Peyer's patch (tissue), 4 donors: ENCODE measurements at regions not wholly inside any gene's neighbourhood (a gene's known extent, or its start where the extent isn't known, plus 50 kb on each side); places are given as distances from the start of the nearest gene placed in this dataset.

ENCODE experiments used
- DNase-seq, 3 donors: peaks; one replicate each; pipeline ENCODE4 v3.0.0-alpha.2; 2017 to 2019
- H3K27ac ChIP-seq, 4 donors: fragments of 200-600 bp; sonication (generic); one replicate each; pipeline ENCODE4 v1.5.1; 2016 to 2019
- H3K27me3 ChIP-seq, 2 donors: fragments of 200-600 bp; sonication (generic); one replicate each; pipeline ENCODE4 v1.5.1; 2019
- H3K36me3 ChIP-seq, 3 donors: fragments of 200-600 bp; sonication (generic); one replicate each; pipeline ENCODE4 v1.5.1; 2016 to 2019
- H3K4me1 ChIP-seq, 4 donors: fragments of 200-600 bp; sonication (generic); one replicate each; pipeline ENCODE4 v1.5.1; 2016 to 2019
- H3K4me3 ChIP-seq, 4 donors: fragments of 200-600 bp; sonication (generic); 1 replicate in 3 of 4; 2 replicates in 1 of 4; pipeline ENCODE4 v1.5.1; 2016 to 2019; ENCODE audit warnings: mild to moderate bottlenecking in 1 of 4
- H3K9me3 ChIP-seq, 4 donors: fragments of 200-600 bp; sonication (generic); one replicate each; pipeline ENCODE4 v1.5.1; 2016 to 2019; ENCODE audit warnings: mild to moderate bottlenecking in 1 of 4
- CTCF ChIP-seq, 6 experiments: fragments of 450-650 bp in 4 of 6; fragments of 200-600 bp in 2 of 6; sonication (generic) in 1 of 6; IDR thresholded peaks; one replicate each; pipeline ENCODE4 v1.5.1; 2017 to 2019; ENCODE audit warnings: antibody characterized with exemption in 6 of 6, mild to moderate bottlenecking in 3 of 6, moderate library complexity in 1 of 6
- POLR2A ChIP-seq, 2 donors: fragments of 450-650 bp; IDR thresholded peaks; one replicate each; pipeline ENCODE4 v1.5.1; 2017; ENCODE audit warnings: antibody characterized with exemption in 2 of 2, mild to moderate bottlenecking in 2 of 2, moderate library complexity in 2 of 2

- Histone ChIP-seq H3K27me3 (no peaks in the 10 kb centered on the region), H3K9me3 (no peaks in the 10 kb centered on the region), H3K4me3 (no peak overlapping the region), H3K4me1 (peaks cover 0 to 6% (median 0%) of the 10 kb centered on the region in 4 donors), H3K36me3 (no peaks in the 10 kb centered on the region), H3K27ac (peak overlapping the region in 1 of 4 donors; percentile 3)
- TF ChIP-seq POLR2A (IDR thresholded peaks at IDR 0.05): no peak
- no peak for TF ChIP-seq CTCF (IDR thresholded peaks at IDR 0.05)
- no peak for DNase-seq
These were observed 247.8 kb downstream of the BCL2 start for GRCh38 chr18:63071701-63072141.

- no peaks in the 10 kb centered on the region for H3K36me3 ChIP-seq
- H3K4me1 ChIP-seq: peaks cover 0 to 6% (median 0%) of the 10 kb centered on the region in 4 donors
- TF ChIP-seq CTCF (IDR thresholded peaks at IDR 0.05): no peak
- no peak for TF ChIP-seq POLR2A (IDR thresholded peaks at IDR 0.05)
- H3K27ac ChIP-seq: no peak overlapping the region
- no peak overlapping the region for H3K4me3 ChIP-seq
- no peaks in the 10 kb centered on the region for H3K9me3 ChIP-seq
- no peaks in the 10 kb centered on the region for H3K27me3 ChIP-seq
- DNase-seq: peak in 1 of 3 donors; percentile 61
These were observed 248.6 kb downstream of the BCL2 start for GRCh38 chr18:63070767-63071502.

- Histone ChIP-seq H3K9me3 (no peaks in the 10 kb centered on the region), H3K27ac (no peak overlapping the region)
These were observed 250.1 kb downstream of the BCL2 start for GRCh38 chr18:63069496-63069895.

GRCh38 chr18:63067939-63068338, 251.6 kb downstream of the BCL2 start:
- TF ChIP-seq CTCF (IDR thresholded peaks at IDR 0.05): no peak
- no peak for TF ChIP-seq POLR2A (IDR thresholded peaks at IDR 0.05)
- no peak overlapping the region for H3K4me3 ChIP-seq
- peaks cover 0 to 6% (median 0%) of the 10 kb centered on the region in 4 donors for H3K4me1 ChIP-seq
- H3K9me3 ChIP-seq: no peaks in the 10 kb centered on the region
- no peak overlapping the region for H3K27ac ChIP-seq
- H3K27me3 ChIP-seq: no peaks in the 10 kb centered on the region
- no peaks in the 10 kb centered on the region for H3K36me3 ChIP-seq
- no peak for DNase-seq

More at GRCh38 chr18:63069496-63069895, 250.1 kb downstream of the BCL2 start:
- peaks cover 0 to 6% (median 0%) of the 10 kb centered on the region in 4 donors for H3K4me1 ChIP-seq
- DNase-seq: no peak
- no peaks in the 10 kb centered on the region for H3K27me3 ChIP-seq
- H3K36me3 ChIP-seq: no peaks in the 10 kb centered on the region
- TF ChIP-seq POLR2A (IDR thresholded peaks at IDR 0.05) (no peak), CTCF (IDR thresholded peaks at IDR 0.05) (no peak)
- H3K4me3 ChIP-seq: no peak overlapping the region

- H3K9me3 ChIP-seq: no peaks in the 10 kb centered on the region
- no peak for DNase-seq
- no peak overlapping the region for H3K4me3 ChIP-seq
- H3K4me1 ChIP-seq: no peaks in the 10 kb centered on the region
- no peaks in the 10 kb centered on the region for H3K27me3 ChIP-seq
- no peaks in the 10 kb centered on the region for H3K36me3 ChIP-seq
- H3K27ac ChIP-seq: no peak overlapping the region
- TF ChIP-seq CTCF (IDR thresholded peaks at IDR 0.05) (no peak), POLR2A (IDR thresholded peaks at IDR 0.05) (no peak)
These were observed 254.4 kb downstream of the BCL2 start for GRCh38 chr18:63065172-63065571.
